DMS53 treated with DMSO at 0.1 percent for 48 hours (cell line): ENCODE measurements at regions not wholly inside any gene's neighbourhood (a gene's known extent, or its start where the extent isn't known, plus 50 kb on each side); places are given as distances from the start of the nearest gene placed in this dataset.

Experiments used
- DNase-seq: peaks from one replicate; lab custom pipeline; 2025; ENCODE audit not compliant: unreplicated experiment; lab: John Stamatoyannopoulos, UW

DNA sequence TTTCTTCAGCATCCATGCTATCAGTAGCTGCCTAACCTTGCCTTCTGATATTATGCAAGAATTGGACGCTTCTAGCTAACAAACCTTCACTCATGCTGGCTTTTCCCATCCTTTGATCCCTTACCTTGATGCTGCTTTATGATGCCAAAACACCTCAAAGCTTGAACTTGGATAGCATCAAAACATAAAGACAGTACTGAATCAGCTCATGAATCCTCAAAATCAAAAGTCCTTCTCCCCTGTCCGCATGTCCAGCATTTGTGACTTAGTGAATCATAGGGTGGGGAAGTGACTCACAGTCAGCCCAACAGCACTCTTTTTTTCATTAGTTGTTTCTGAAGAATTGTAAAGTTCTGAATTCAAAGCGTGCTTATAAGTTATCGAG, 89.5 kb upstream of the PIK3CG start:
- DNase-seq: no peak

DNA sequence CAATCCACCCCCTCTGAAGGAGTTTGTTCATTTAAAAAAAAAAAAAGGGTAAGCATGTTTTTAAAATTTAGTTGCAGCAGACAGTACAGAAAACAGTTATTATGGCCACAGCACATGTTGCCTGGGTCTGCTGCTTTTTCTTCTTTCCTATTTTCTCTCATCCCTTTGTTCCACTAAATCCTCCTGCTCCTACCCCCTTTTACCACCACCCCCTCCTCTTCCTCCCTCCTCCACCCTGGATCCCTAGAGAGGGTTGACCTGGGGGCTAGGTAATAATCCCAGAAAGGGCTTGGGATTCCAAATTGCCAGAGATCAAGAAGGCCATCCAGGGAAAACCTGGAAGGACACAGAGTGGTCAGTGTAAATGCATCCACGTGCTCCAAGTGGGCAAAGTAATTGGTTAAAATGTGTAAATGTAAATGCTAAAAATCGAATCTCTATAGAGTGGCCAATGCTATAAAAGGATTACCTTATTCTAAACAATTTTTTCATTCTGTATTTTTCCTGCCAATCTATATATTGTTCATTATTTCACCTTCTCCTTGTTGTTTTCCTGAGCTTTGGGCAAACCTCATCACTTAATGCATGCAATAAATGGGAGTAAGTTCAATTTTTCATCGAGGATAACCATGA, 89.0 kb upstream of the PIK3CG start:
- DNase-seq: no peak

DNA sequence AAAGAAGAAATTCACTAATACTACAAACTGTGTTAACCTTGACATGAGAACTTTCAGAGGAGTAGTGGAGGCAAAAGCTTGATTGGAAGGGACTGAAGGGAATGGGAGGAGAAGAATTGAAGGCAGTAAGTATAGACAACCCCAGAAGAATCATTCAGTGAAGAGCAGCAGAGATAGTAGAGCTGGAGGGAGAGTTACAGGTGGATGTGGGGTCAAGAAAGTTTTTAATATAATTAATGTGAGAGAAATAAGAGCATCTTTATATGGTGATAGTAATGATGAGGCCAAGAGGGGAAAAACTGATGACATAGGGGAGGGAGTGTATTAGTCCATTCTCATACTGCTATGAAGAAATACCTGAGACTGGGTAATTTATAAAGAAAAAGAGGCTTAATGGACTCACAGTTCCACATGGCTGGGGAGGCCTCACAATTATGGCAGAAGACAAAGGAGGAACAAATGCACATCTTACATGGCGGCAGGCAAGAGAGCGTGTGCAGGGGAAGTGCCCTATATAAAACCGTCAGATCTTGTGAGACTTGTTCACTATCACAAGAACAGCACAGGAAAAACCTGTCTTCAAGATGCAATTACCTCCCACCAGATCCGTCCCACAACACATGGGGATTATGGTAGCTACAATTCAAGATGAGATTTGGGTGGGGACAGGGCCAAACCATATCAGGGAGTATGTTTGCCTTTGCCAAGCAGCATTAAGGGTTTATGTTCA, 88.3 kb upstream of the PIK3CG start:
- no peak for DNase-seq

DNA sequence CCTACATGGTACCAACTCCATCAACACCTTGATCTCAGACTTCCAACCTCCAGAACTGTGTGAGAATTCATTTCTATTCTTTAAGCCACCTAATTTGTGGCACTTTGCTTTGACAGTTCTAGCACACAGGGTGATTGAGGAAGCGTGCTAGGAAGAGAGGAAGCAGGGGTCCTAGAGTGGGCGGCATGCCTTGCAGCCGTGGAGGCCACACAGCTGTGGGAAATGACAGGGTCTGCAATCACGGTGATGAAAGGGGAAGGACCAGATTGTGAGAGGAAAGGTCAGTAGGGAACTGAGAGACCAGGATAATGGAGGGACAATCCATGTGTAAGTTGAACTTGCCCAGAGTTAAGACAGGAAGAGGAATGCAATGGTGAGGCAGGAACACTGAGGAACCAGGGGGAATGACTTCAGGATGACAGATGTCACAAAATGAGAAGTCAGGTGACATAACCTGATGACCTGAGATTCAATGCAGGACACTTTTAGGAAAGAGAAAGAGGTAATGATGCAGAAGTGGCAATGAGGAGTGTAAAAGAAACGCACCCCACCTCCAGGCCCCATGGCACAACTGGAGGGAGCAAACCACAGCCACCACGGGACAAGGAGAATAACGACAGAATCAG, 87.3 kb upstream of the PIK3CG start:
- DNase-seq: no peak

DNA sequence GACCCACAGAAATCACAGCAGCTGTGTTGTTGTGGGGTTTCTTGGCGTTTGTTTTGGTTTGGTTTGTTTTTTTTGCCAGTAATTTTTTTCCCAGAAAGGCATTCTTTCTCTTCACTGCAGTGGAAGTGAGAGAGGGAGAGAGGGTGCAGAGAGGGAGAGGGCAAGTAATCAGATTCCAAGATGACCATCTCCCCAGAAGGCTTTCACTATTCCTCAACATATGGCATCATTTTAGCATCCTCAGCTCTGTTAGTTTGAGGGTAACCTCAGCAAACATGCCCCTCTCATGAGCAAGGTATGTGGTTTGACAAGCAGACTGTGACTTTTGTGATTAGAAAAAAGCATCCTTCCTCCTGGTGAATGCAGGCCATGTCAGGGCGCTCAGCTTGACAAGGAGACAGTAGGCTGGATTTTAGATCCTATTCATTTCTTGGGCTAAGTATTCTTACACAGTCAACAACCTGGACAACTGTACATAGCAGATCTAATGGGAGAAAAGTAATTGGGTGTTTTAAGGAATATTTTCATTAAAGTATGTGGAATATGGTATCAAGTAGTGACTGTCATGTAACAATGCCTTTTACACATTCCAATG, 86.3 kb upstream of the PIK3CG start:
- no peak for DNase-seq

DNA sequence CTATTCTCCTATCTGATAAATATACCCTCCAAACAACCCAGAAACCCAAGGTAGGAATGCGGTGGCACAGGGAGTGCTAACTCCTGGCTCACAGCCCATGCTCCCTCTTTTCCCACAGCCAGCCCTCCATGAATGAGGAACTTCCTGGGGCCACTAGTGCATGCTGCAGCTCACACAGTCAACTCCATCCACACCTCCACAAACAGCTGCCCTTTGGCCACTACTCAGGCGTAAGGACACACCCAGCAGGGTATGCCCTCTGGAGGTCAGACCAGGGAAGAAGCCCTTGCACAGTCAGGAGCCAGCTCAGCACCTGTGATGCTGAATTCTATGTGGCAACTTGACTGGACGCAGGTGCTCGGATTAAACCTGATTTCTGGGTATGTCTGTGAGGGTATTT, 85.2 kb upstream of the PIK3CG start:
- peak; percentile 83 for DNase-seq

DNA sequence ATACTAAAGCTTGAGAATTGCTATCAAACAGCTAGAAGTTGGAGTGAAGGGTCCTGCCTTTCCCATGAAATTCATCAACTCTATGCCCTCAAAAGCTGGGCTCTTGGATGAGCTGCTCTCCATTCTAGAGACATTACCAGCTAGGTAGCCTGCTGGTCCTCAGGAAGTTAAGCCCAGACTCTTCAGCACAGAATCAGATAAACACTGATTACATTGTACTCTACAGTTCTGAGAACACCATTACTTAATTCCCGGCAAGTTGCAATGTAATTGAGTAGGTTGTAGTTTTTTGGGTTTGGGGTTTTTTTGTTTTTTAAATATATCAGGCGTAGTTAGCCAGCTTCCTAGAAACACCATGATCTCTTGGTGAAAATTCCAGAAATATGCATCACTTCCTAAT, 84.1 kb upstream of the PIK3CG start:
- DNase-seq: no peak

DNA sequence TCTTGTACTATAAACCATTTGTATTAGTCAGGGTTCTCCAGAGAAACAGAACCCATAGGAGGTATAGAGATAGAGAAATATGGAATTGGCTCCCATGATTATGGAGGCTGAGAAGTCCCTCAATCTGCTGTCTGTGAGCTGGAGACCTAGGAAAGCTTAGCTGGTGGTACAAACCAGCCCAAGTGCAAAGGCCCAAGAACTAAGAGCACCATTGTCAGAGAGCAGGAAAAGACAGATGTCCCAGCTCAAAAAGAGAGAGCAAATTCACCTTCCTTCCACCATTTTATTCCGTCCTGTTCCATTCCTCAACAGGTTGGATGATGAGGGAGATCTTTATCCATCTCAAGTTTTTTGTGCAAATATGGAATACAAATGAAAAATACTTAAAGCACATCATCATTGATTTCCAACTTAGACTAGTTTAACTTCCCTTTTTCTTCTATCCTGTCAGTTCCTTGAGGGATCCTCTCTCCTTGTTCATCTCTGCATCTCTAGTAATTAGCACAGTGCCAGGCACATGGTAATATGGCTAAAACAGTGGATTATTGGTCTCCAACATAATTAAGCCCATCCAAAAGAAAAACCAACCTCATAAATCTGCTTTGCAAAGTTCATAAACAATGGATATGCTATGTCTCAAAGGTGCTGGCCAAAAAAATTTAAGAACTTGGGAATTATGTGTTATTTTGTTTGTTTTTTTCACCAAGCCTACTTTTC, 83.1 kb upstream of the PIK3CG start:
- no peak for DNase-seq

DNA sequence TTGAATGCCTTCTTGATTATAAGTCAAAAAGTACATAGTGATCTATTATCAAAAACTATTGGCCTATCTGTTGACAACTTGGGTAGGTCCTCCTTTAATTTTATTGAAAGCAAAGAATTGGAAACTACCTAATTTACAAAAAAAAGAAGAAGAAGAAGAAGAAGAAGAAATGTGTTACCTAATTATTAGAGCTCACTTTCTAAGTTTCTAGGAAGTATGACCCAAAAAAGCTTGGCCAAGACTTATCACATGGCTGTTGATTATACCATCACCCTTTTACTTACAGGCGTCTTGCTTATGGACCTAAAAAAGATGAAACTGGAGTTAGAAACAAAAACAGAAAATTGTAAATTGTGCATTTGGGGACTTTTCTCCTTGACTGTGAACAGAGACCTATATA, 81.8 kb upstream of the PIK3CG start:
- no peak for DNase-seq

DNA sequence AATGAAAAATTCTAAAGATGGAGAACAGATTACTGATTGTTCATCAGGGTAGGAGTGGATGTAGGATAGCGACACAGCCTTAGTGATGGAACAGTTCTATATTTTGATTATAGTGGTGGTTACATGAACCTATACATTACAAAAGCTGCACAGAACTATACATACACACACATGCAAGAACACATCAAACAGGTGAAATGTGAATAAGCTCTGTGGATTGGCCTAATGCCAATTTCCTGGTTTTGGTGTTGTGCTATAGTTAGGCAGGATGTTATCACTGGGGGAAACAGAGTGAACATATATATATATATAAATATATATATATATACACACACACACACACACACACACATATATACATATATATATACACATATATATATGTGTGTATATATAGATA, 76.4 kb upstream of the PIK3CG start:
- no peak for DNase-seq

DNA sequence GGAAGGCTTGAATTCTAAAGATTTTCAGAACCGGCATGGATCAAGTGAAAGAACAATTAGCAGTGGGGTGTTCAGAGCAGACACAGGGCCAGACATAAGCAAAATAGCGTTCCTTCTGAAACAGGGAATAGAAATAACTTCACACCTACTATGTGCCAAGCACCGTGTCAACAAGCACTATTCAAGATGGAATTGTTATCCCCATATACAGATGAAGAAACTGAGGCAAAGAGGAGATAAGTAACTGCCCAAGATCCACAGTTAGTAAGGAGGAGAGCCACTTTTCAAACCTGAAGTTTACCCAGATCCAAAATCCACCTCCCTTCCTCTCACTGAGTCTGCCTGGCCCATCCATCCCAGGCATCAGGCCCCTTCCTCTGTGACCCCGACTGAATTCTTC, 73.6 kb upstream of the PIK3CG start:
- DNase-seq: no peak

DNA sequence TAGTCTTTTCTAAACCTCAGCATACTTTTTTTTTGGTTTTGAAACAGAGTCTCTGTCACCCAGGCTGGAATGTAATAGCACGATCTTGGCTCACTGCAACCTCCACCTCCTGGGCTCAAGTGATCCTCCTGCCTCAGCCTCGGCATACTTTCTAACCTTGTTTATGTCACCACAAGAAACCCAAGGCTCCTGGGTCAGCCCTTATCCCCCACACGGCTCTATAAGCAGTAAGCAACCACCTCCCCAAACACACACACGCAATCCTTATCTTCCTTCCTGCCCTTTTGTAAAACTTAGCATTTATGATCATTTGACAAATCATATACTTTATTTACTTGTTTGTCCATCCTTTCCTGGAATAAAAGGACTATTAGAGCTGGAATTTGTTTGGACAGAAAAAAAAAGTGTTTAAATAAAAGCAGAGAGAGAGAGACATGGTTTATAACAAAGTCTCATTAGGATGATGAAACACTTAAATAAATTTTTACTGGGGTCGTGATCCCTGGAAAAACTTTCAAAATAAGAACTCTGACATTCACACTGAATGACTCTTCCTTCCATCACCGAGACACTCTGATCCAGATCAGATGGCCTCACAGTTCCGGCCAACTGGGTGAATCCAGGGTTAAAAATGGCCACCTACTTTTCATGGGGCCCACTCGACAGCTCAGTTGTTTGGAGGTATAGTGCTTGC, 72.7 kb upstream of the PIK3CG start:
- DNase-seq: no peak

DNA sequence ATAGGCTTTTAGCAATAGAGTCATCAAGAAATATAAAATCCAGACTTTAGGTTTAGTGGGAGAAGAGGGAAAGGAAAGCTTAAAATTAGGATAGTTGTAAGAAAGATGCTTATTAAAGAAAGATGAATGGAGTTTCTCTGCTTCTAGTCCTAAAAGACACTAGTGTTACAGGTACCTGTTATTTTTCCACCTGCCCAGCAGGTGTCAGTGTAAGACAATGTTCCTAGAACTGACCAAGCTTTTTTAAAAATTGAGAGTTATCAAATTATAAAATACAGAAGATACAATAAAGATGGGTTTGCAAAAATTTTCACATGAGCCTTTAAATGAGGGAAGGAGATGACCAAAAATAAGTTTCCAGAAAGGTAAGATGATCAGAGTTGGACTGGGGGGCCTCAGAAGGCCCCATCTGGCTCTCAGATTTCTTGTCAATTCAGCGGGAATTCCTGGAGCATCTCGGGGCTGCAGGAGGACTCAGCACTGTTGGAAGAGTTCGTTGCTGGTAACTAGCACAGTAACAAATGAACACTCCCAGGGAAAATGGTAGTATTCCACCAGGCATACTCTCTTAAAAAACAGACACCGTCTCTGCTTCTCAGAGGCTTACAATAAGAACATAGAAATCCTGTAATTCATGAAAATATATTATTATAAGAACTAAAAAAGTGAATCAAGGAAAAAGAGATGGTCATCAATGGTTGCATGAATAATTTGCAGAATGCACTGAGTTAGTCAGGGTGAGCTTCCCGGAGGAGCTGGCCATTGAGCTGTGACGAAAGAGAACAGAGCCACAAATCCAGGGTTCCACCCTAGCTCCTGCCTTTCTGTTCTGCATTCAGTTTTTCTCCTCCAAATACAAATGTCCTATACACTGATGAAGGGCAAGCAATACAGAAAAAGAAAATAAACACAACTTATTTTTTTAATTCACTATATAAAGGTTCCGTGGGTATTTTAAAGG, 71.8 kb upstream of the PIK3CG start:
- DNase-seq: peak; percentile 62

DNA sequence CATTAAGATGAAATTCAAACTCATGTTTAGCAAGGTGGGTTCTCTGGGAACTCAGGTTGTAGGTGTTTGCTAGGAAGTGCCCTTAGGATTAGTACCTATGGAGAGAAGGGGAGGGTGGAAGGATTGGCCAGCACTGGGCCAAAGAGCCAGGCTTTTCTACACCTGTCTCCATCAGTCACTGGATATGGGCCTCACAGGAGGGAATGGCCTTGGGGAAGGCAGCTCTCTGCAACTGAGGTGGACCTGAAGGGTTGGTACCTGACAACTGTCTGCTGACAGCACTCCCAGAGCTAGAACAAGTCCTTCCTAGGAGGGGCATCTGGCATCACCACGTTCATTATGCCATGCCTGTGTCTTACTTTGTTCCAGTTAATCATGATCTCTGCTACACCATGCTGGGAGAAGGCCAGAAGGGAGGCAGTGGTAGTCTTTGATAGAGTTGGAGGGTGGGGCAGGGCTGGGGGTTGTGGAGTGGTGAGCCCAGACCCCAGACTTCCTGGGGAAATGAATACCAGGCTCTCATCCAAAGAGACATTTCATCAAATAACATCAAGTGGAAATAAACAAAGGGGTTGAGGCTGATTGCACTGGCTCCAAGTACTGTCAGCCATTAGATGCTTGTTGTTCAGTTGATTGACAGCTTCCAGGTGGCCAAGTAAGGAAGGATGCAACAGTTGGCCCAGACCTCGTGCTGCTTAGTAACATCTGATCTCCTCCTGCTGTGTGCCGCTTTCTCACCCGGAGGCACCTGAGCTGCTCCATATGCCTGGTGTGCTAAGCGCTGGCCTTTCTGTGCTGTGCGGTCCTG, 70.6 kb upstream of the PIK3CG start:
- no peak for DNase-seq

DNA sequence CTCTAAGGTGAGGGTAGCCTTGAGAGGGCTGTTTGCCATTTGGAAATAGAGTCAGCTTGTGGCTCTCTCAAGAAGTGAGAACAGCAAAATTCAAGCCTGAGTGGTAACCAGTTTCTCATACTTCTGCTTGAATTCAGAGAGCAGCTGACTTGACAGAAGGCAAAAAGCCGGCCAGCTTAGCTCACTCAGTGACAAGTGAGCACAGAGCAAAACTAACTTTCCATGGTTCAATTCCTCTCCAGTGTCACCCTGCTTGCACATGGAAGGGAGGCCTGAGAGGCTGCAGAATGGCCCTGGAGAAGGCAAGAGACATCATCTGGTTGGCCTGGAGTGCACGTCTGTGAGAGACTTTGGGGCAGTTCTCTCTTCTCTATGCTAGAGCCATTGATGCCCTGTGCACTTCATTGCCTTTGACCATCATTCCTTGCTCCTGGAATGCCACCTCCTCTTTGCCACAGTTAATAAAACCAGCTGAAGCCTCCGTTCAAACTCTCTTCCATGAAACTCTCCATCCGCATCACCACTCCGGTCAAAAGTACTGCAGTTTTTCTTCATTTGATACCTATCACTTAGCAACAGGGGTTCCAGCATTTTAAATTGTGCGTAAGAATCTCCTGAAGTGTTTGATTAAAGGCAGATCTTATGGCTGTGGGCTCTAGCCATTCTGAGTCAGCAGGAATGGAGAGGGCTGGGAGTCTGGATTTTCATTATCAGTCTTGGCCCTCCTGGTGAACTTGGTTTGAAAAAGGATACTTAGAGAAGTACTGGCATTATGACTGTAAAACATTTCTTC, 69.8 kb upstream of the PIK3CG start:
- no peak for DNase-seq

DNA sequence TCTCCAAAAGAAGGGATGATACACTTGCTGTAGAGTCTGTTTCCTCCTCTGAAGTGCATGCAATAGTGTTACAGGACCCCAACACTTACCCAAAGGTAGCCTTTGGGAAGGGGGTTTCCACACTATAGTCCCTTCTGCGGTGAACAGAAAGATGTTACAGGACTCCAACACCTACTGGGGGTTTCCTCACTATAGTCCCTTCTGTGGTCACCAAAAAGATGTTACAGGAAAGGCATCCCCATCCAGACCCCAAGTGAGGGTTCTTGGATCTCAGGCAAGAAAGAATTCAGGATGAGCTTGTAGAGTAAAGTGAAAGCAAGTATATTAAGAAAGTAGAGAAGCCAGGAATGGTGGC, 69.2 kb upstream of the PIK3CG start:
- DNase-seq: no peak

DNA sequence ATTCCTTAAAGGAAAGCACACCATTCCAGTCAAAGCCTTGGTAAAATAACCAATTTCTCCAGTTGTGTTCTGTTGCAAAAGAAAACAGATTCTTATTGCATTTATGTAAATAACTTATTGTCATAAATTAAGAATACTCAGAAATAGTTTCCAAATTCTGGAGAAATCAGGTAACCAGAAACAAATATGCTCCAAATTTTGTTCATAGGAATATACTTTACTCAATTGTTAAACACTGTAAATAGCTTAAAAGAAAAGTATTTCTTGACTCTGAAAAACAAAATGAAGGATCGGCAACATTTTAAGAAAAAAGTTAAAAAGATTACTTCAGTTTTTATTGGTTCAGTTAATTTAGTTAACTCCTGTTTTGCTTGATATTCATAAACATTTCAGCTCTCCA, 67.1 kb upstream of the PIK3CG start:
- no peak for DNase-seq

DNA sequence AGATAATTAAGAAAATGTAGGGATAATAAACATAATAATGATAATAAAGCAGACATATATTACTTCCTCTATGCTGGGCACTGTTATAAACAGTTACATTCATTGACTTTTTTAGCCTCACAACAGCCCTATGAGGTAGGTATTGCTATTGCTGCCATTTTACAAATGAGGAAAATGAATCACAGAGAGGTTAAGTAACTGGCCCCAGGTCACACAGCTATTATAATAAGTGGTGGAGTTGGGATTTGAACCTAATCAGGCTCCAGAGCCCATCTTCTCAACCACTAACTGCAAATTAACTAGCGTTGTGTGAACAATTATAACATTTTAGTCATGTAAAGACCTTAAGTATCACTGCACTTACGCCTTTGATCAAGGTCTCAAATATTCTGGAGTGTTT, 62.5 kb upstream of the PIK3CG start:
- no peak for DNase-seq
